K562 (cell line): ENCODE measurements at regions not wholly inside any gene's neighbourhood (a gene's known extent, or its start where the extent isn't known, plus 50 kb on each side); places are given as distances from the start of the nearest gene placed in this dataset.
A peak's percentile ranks its signal among the peaks of the same experiment; 100 is the strongest.

Experiments
- CCAR2 ChIP-seq: fragments of 200-400 bp; formaldehyde crosslinking; IDR thresholded peaks from 2 replicates; pipeline ENCODE4 v1.6.1; 2017; ENCODE audit warnings: mild to moderate bottlenecking, low read depth, low read length
- ELK3 ChIP-seq: fragments of 450-650 bp; formaldehyde crosslinking; IDR thresholded peaks from 2 replicates; pipeline ENCODE4 v1.4.0; 2020; ENCODE audit warnings: mild to moderate bottlenecking
- MBD1 ChIP-seq: fragments of 250-450 bp; sonication (Bioruptor Pico); IDR thresholded peaks from 2 replicates; pipeline ENCODE4 v1.8.0; 2022; ENCODE audit warnings: inconsistent platforms
- MECOM ChIP-seq: fragments of 250-450 bp; sonication (Bioruptor Pico); IDR thresholded peaks from 2 replicates; pipeline ENCODE4 v1.8.0; 2022; ENCODE audit warnings: inconsistent platforms
- POLR2A ChIP-seq: fragments of 450-650 bp; conservative IDR thresholded peaks from 2 replicates; pipeline ENCODE4 v1.6.1; 2016
- PREB ChIP-seq: sonication (generic); formaldehyde crosslinking; IDR thresholded peaks from 2 replicates; pipeline ENCODE4 v1.8.1; 2023; ENCODE audit warnings: mild to moderate bottlenecking, missing genetic modification reagents
- PTRF ChIP-seq: fragments of 450-650 bp; IDR thresholded peaks from 2 replicates; pipeline ENCODE4 v1.6.1; 2016; ENCODE audit warnings: mild to moderate bottlenecking, missing genetic modification characterization, missing compliant biosample characterization
- TCF7L2 ChIP-seq: fragments of 150-350 bp; IDR thresholded peaks from 2 replicates; pipeline ENCODE4 v1.6.1; 2016; ENCODE audit warnings: low read depth, mild to moderate bottlenecking, low read length, moderate library complexity
- ZNF239 ChIP-seq: fragments of 250-450 bp; sonication (Bioruptor Pico); IDR thresholded peaks from 2 replicates; pipeline ENCODE4 v1.4.0; 2020; ENCODE audit warnings: mild to moderate bottlenecking
- ZNF518B ChIP-seq: fragments of 250-450 bp; sonication (Bioruptor Pico); IDR thresholded peaks from 2 replicates; pipeline ENCODE4 v1.5.0; 2021; ENCODE audit warnings: mild to moderate bottlenecking, moderate library complexity
- TF ChIP-seq, protein P1 (sequence below), 2 experiments: fragments of 450-650 bp in 1 of 2; sonication (generic) in 1 of 2; formaldehyde crosslinking in 1 of 2; IDR thresholded peaks in 1 of 2; conservative IDR thresholded peaks in 1 of 2; 2 replicates each; pipeline versions ENCODE4 v1.6.1 to v1.8.1; 2016 to 2023; ENCODE audit warnings: mild to moderate bottlenecking in 2 of 2, moderate library complexity in 2 of 2, inconsistent platforms in 1 of 2, missing genetic modification reagents in 1 of 2
- TF ChIP-seq, protein P2 (sequence below): sonication (generic); formaldehyde crosslinking; IDR thresholded peaks from 2 replicates; pipeline ENCODE4 v1.8.0; 2022; ENCODE audit warnings: mild to moderate bottlenecking, missing genetic modification reagents
- TF ChIP-seq, protein P3 (sequence below): fragments of 250-450 bp; sonication (Bioruptor Pico); IDR thresholded peaks from 2 replicates; pipeline ENCODE4 v1.8.0; 2021; ENCODE audit warnings: borderline replicate concordance, mild to moderate bottlenecking, moderate library complexity; ENCODE audit not compliant: poor library complexity, severe bottlenecking

DNA sequence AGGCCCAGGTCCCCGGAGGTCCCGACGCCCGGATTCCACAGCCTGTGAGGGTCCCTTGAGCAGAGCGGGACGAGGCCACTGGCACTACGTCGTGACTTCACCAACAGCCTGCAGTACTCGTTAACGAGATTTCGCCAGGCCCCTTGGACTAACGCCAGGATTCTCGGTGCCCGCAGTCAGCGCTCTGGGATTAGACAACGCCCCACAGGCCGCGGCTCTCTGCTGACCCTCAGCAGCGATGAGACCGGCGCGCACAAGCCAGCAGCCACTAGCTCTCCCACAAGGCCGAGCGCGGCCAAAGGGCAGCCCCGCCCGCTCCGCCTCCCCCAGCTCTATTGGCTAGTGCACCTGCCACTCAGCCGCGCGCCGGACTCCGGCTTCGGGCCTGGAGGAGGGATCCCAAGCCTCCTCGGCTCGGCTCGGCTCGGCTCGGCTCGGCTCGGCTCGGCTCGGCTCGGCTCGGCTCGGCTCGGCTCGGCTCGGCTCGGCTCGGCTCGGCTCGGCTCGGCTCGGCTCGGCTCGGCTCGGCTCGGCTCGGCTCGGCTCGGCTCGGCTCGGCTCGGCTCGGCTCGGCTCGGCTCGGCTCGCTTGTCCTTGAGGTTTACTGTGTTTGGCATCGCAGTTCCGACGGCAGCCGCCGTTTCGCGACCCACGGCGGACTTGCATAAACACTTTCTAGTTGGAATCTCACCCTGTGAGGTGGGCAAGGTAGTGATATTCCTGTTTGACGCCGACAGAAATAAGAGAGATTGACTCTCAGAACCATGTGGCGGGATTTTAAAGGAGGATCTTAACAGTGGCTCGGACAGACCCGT is 231.7 kb upstream of the SERP2 start (continued):
- TF ChIP-seq, protein P1, sequence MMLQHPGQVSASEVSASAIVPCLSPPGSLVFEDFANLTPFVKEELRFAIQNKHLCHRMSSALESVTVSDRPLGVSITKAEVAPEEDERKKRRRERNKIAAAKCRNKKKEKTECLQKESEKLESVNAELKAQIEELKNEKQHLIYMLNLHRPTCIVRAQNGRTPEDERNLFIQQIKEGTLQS (IDR thresholded peaks at IDR 0.05), result no peak
- TF ChIP-seq, protein P1 (CRISPR knock-in tag; conservative IDR thresholded peaks at IDR 0.05), result no peak
- TF ChIP-seq ELK3 (CRISPR knock-in tag), result no peak
- TF ChIP-seq MECOM (CRISPR knock-in tag), result no peak
- no peak for TF ChIP-seq TCF7L2
- TF ChIP-seq, protein P2, sequence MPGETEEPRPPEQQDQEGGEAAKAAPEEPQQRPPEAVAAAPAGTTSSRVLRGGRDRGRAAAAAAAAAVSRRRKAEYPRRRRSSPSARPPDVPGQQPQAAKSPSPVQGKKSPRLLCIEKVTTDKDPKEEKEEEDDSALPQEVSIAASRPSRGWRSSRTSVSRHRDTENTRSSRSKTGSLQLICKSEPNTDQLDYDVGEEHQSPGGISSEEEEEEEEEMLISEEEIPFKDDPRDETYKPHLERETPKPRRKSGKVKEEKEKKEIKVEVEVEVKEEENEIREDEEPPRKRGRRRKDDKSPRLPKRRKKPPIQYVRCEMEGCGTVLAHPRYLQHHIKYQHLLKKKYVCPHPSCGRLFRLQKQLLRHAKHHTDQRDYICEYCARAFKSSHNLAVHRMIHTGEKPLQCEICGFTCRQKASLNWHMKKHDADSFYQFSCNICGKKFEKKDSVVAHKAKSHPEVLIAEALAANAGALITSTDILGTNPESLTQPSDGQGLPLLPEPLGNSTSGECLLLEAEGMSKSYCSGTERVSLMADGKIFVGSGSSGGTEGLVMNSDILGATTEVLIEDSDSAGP, result no peak
- TF ChIP-seq POLR2A, result peak; percentile 77
- no peak for TF ChIP-seq PTRF (tag)
- TF ChIP-seq ZNF239 (CRISPR knock-in tag), result no peak
- TF ChIP-seq ZNF518B (CRISPR knock-in tag), result no peak
- TF ChIP-seq, protein P3, sequence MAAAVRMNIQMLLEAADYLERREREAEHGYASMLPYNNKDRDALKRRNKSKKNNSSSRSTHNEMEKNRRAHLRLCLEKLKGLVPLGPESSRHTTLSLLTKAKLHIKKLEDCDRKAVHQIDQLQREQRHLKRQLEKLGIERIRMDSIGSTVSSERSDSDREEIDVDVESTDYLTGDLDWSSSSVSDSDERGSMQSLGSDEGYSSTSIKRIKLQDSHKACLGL (CRISPR knock-in tag), result no peak
- TF ChIP-seq MBD1, result no peak
- no peak for TF ChIP-seq PREB (CRISPR knock-in tag)
- TF ChIP-seq CCAR2, result no peak
